H9 (cell line): ENCODE measurements at regions not wholly inside any gene's neighbourhood (a gene's known extent, or its start where the extent isn't known, plus 50 kb on each side); places are given as distances from the start of the nearest gene placed in this dataset.

Experiments
- DNase-seq: peaks from one replicate; pipeline ENCODE4 v3.0.0-alpha.2; 2017
- H2AFZ ChIP-seq: one replicate; pipeline ENCODE4 v1.6.1; 2013; ENCODE audit warnings: mild to moderate bottlenecking, low read length, control low read depth, moderate library complexity
- H2AK5ac ChIP-seq: 2 replicates; pipeline ENCODE4 v1.6.1; 2013; ENCODE audit warnings: low read length, control low read depth, mixed read lengths; ENCODE audit not compliant: insufficient read length
- H2BK120ac ChIP-seq: one replicate; pipeline ENCODE4 v1.6.1; 2013; ENCODE audit warnings: low read depth, mild to moderate bottlenecking, low read length, control low read depth, inconsistent platforms; ENCODE audit not compliant: poor library complexity, severe bottlenecking
- H2BK12ac ChIP-seq: 2 replicates; pipeline ENCODE4 v1.6.1; 2013; ENCODE audit warnings: low read length, control low read depth, mixed read lengths, low read depth; ENCODE audit not compliant: insufficient read length
- H2BK15ac ChIP-seq: 2 replicates; pipeline ENCODE4 v1.6.1; 2013; ENCODE audit warnings: low read depth, low read length, control low read depth
- H2BK20ac ChIP-seq: one replicate; pipeline ENCODE4 v1.6.1; 2013; ENCODE audit warnings: low read depth, mild to moderate bottlenecking, low read length, control low read depth, inconsistent platforms; ENCODE audit not compliant: poor library complexity, severe bottlenecking
- H2BK5ac ChIP-seq: 2 replicates; pipeline ENCODE4 v1.6.1; 2013; ENCODE audit warnings: low read length, control low read depth, mixed read lengths; ENCODE audit not compliant: insufficient read length
- H3K14ac ChIP-seq: 2 replicates; pipeline ENCODE4 v1.6.1; 2013; ENCODE audit warnings: low read length, control low read depth; ENCODE audit not compliant: insufficient read depth
- H3K18ac ChIP-seq: 2 replicates; pipeline ENCODE4 v1.6.1; 2013; ENCODE audit warnings: low read depth, mild to moderate bottlenecking, mixed read lengths, low read length, control low read depth; ENCODE audit not compliant: insufficient read length
- H3K23ac ChIP-seq: 2 replicates; pipeline ENCODE4 v1.6.1; 2013; ENCODE audit warnings: low read length, control low read depth, mixed read lengths, low read depth; ENCODE audit not compliant: insufficient read length
- H3K23me2 ChIP-seq: 2 replicates; pipeline ENCODE4 v1.6.1; 2013; ENCODE audit warnings: low read depth, mild to moderate bottlenecking, mixed read lengths, low read length, control low read depth; ENCODE audit not compliant: insufficient read length, poor library complexity, severe bottlenecking
- H3K27ac ChIP-seq: 2 replicates; pipeline ENCODE4 v1.5.1; 2013; ENCODE audit warnings: low read length, control low read depth, mixed read lengths, low read depth; ENCODE audit not compliant: insufficient read length
- H3K27me3 ChIP-seq: 2 replicates; pipeline ENCODE4 v1.6.1; 2013; ENCODE audit warnings: low read length, control low read depth, inconsistent platforms; ENCODE audit not compliant: insufficient read depth
- H3K4ac ChIP-seq: 2 replicates; pipeline ENCODE4 v1.6.1; 2013; ENCODE audit warnings: low read depth, mild to moderate bottlenecking, control low read depth, inconsistent platforms, low read length, moderate library complexity
- H3K4me1 ChIP-seq: 2 replicates; pipeline ENCODE4 v1.6.1; 2013; ENCODE audit warnings: low read length, control low read depth, inconsistent platforms; ENCODE audit not compliant: insufficient read depth
- H3K4me2 ChIP-seq: 2 replicates; pipeline ENCODE4 v1.6.1; 2013; ENCODE audit warnings: low read length, control low read depth, mixed read lengths; ENCODE audit not compliant: insufficient read length, insufficient read depth
- H3K56ac ChIP-seq: 2 replicates; pipeline ENCODE4 v1.6.1; 2013; ENCODE audit warnings: low read depth, mild to moderate bottlenecking, mixed read lengths, low read length, control low read depth; ENCODE audit not compliant: insufficient read length
- H3K79me1 ChIP-seq: 2 replicates; pipeline ENCODE4 v1.6.1; 2013; ENCODE audit warnings: low read depth, mild to moderate bottlenecking, moderate library complexity, low read length, control low read depth, inconsistent platforms; ENCODE audit not compliant: insufficient read depth, poor library complexity, severe bottlenecking
- H3K79me2 ChIP-seq: 2 replicates; pipeline ENCODE4 v1.6.1; 2013; ENCODE audit warnings: low read length, control low read depth, inconsistent platforms; ENCODE audit not compliant: insufficient read depth
- H3K9ac ChIP-seq: 2 replicates; pipeline ENCODE4 v1.6.1; 2013; ENCODE audit warnings: low read length, control low read depth, mixed read lengths; ENCODE audit not compliant: insufficient read length; ENCODE audit errors: extremely low read depth
- H3K9me3 ChIP-seq: one replicate; pipeline ENCODE4 v1.6.1; 2013; ENCODE audit warnings: low read depth, low read length, inconsistent platforms; ENCODE audit not compliant: control insufficient read depth
- H3T11ph ChIP-seq: one replicate; pipeline ENCODE4 v1.6.1; 2013; ENCODE audit warnings: mild to moderate bottlenecking, low read length, control low read depth, inconsistent platforms
- H4K20me1 ChIP-seq: one replicate; pipeline ENCODE4 v1.6.1; 2013; ENCODE audit not compliant: control insufficient read depth, insufficient read length, insufficient read depth
- H4K5ac ChIP-seq: 2 replicates; pipeline ENCODE4 v1.6.1; 2013; ENCODE audit warnings: low read depth, mild to moderate bottlenecking, mixed read lengths, low read length, control low read depth; ENCODE audit not compliant: insufficient read length
- H4K8ac ChIP-seq: replicated peaks from 2 replicates; pipeline ENCODE4 v1.6.1; 2013; ENCODE audit warnings: low read length, control low read depth, mixed read lengths, low read depth; ENCODE audit not compliant: insufficient read length
- H4K91ac ChIP-seq: 2 replicates; pipeline ENCODE4 v1.6.1; 2013; ENCODE audit warnings: low read depth, mild to moderate bottlenecking, moderate library complexity, mixed read lengths, low read length, control low read depth; ENCODE audit not compliant: insufficient read length
- H3K27ac Mint-ChIP-seq, 3 experiments: 2 replicates in 2 of 3; 3 replicates in 1 of 3; pipeline ENCODE4 v1.8.0; 2020 to 2021; ENCODE audit warnings: mixed read lengths in 3 of 3, mild to moderate bottlenecking in 1 of 3, moderate library complexity in 1 of 3
- H3K27me3 Mint-ChIP-seq: 2 replicates; pipeline ENCODE4 v1.8.0; 2021; ENCODE audit warnings: low read depth, mild to moderate bottlenecking, moderate library complexity, mixed read lengths
- H3K36me3 Mint-ChIP-seq, 3 experiments: 2 replicates in 2 of 3; 3 replicates in 1 of 3; pipeline ENCODE4 v1.8.0; 2020 to 2021; ENCODE audit warnings: low read depth in 3 of 3, mixed read lengths in 3 of 3; ENCODE audit not compliant: insufficient read depth in 1 of 3
- H3K4me1 Mint-ChIP-seq, 2 experiments: 2 replicates each; pipeline ENCODE4 v1.8.0; 2020; ENCODE audit warnings: mixed read lengths in 2 of 2
- H3K4me3 Mint-ChIP-seq, 2 experiments: 2 replicates in 1 of 2; 3 replicates in 1 of 2; pipeline ENCODE4 v1.8.0; 2020 to 2021; ENCODE audit warnings: mild to moderate bottlenecking in 2 of 2, mixed read lengths in 2 of 2, moderate library complexity in 1 of 2
- H3K9me3 Mint-ChIP-seq, 2 experiments: 2 replicates in 1 of 2; 3 replicates in 1 of 2; pipeline ENCODE4 v1.8.0; 2020; ENCODE audit warnings: mild to moderate bottlenecking in 2 of 2, mixed read lengths in 2 of 2, moderate library complexity in 1 of 2
- WGBS: extraction: QIAGEN DNeasy Blood & Tissue Kit; methylation state at CpG from one replicate; pipeline ENCODE4 v1.1.7; 2013; ENCODE audit warnings: missing lambda C conversion rate, low lambda C conversion rate, mixed read lengths; ENCODE audit not compliant: insufficient read length; ENCODE audit errors: extremely low coverage; 5-methylcytosine and 5-hydroxymethylcytosine counted together
- TF ChIP-seq, protein P1 (sequence below): fragments of 200-600 bp; sonication (generic); conservative IDR thresholded peaks from 3 replicates; pipeline ENCODE4 v1.8.0; 2021; ENCODE audit warnings: antibody characterized with exemption, mild to moderate bottlenecking

DNA sequence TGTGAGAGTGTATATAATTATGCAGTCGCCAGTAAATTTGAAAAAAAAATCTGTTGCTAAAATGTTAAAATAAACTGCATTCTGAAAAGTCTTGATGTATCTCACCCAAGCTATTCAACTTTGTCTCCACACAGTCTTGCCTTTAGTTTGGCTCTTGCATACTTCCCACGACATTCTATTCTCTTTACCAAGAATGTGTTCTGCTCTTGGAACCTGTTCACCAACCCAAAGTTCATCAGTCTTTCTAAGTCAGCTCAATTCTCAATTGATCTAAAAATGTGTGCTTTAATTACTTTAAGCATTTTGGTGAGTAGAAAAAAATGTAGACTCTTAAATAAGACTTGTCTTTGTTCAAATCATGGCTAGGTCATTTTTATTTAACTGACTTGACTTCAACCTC, 657.7 kb upstream of the TBL1XR1 start:
- no peak overlapping the region for H3K18ac ChIP-seq
- no peak overlapping the region for H3T11ph ChIP-seq
- H3K56ac ChIP-seq = no peak overlapping the region
- H4K5ac ChIP-seq = no peak overlapping the region
- H3K79me1 ChIP-seq = no peaks in the 10 kb centered on the region
- H2AK5ac ChIP-seq = no peak overlapping the region
- no CpG with 5 or more reads among the region's 2 CpGs for WGBS
- H3K14ac ChIP-seq = no peak overlapping the region
- no peaks in the 10 kb centered on the region for H3K27me3 ChIP-seq
- Mint-ChIP-seq H3K36me3 (no peaks in the 10 kb centered on the region), H3K27me3 (peaks cover 2% of the 10 kb centered on the region; the same call in 1 of the 2 replicates), H3K9me3 (no peaks in the 10 kb centered on the region), H3K4me3 (no peak overlapping the region), H3K27ac (no peak overlapping the region), H3K4me1 (no peaks in the 10 kb centered on the region)
- no peak overlapping the region for H2AFZ ChIP-seq
- no peak overlapping the region for H3K27ac ChIP-seq
- no peak overlapping the region for H3K4ac ChIP-seq
- no peak overlapping the region for H3K23ac ChIP-seq
- H3K23me2 ChIP-seq = no peaks in the 10 kb centered on the region
- H3K4me1 ChIP-seq = no peaks in the 10 kb centered on the region
- H3K79me2 ChIP-seq = no peaks in the 10 kb centered on the region
- H2BK20ac ChIP-seq = no peak overlapping the region
- no peak overlapping the region for H2BK5ac ChIP-seq
- no peak overlapping the region for H2BK15ac ChIP-seq
- no peaks in the 10 kb centered on the region for H4K20me1 ChIP-seq
- H3K9me3 ChIP-seq = no peaks in the 10 kb centered on the region
- no peak overlapping the region for H2BK12ac ChIP-seq
- DNase-seq = no peak
- no peak overlapping the region for H4K91ac ChIP-seq
- no peak overlapping the region for H4K8ac ChIP-seq
- H3K9ac ChIP-seq = no peak overlapping the region
- H3K4me2 ChIP-seq = no peak overlapping the region
- TF ChIP-seq, protein P1, sequence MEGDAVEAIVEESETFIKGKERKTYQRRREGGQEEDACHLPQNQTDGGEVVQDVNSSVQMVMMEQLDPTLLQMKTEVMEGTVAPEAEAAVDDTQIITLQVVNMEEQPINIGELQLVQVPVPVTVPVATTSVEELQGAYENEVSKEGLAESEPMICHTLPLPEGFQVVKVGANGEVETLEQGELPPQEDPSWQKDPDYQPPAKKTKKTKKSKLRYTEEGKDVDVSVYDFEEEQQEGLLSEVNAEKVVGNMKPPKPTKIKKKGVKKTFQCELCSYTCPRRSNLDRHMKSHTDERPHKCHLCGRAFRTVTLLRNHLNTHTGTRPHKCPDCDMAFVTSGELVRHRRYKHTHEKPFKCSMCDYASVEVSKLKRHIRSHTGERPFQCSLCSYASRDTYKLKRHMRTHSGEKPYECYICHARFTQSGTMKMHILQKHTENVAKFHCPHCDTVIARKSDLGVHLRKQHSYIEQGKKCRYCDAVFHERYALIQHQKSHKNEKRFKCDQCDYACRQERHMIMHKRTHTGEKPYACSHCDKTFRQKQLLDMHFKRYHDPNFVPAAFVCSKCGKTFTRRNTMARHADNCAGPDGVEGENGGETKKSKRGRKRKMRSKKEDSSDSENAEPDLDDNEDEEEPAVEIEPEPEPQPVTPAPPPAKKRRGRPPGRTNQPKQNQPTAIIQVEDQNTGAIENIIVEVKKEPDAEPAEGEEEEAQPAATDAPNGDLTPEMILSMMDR = no peak
- H2BK120ac ChIP-seq = no peak overlapping the region
